NCI-H345 treated with DMSO at 0.1 percent for 48 hours (cell line): ENCODE measurements at regions not wholly inside any gene's neighbourhood (a gene's known extent, or its start where the extent isn't known, plus 50 kb on each side); places are given as distances from the start of the nearest gene placed in this dataset.

ENCODE experiments used
- DNase-seq: peaks from one replicate; lab custom pipeline; 2025; ENCODE audit not compliant: unreplicated experiment; lab: John Stamatoyannopoulos, UW

- no peak for DNase-seq
Observed at GRCh38 chr2:150983314-150983897, 278.3 kb downstream of the RBM43 start.

GRCh38 chr2:150981826-150982225 is 279.8 kb downstream of the RBM43 start:
- no peak for DNase-seq

- no peak for DNase-seq
Observed at GRCh38 chr2:150978053-150978452, 283.6 kb downstream of the RBM43 start.

GRCh38 chr2:150977296-150977695 is 284.4 kb downstream of the RBM43 start:
- no peak for DNase-seq

GRCh38 chr2:150976604-150977003 is 285.1 kb downstream of the RBM43 start:
- no peak for DNase-seq

- no peak for DNase-seq
Observed at GRCh38 chr2:150974864-150975263, 286.8 kb downstream of the RBM43 start.

- DNase-seq: no peak
Observed at GRCh38 chr2:150974234-150974633, 287.4 kb downstream of the RBM43 start.

- no peak for DNase-seq
Observed at GRCh38 chr2:150971910-150972309, 289.8 kb downstream of the RBM43 start.

GRCh38 chr2:150963336-150963735 is 298.3 kb downstream of the RBM43 start:
- DNase-seq: no peak

GRCh38 chr2:150955231-150955630 is 306.4 kb downstream of the RBM43 start:
- DNase-seq: no peak

GRCh38 chr2:150946831-150947230 is 314.8 kb downstream of the RBM43 start:
- DNase-seq: no peak

GRCh38 chr2:150944315-150944714 is 317.3 kb downstream of the RBM43 start:
- DNase-seq: no peak

GRCh38 chr2:150939087-150939486 is 322.6 kb downstream of the RBM43 start:
- no peak for DNase-seq

- no peak for DNase-seq
Observed at GRCh38 chr2:150938527-150938926, 323.1 kb downstream of the RBM43 start.

- DNase-seq: no peak
Observed at GRCh38 chr2:150937030-150937429, 324.6 kb downstream of the RBM43 start.

- no peak for DNase-seq
Observed at GRCh38 chr2:150931451-150931850, 330.2 kb downstream of the RBM43 start.

- no peak for DNase-seq
Observed at GRCh38 chr2:150925611-150926010, 336.1 kb downstream of the RBM43 start.

- DNase-seq: no peak
Observed at GRCh38 chr2:150924878-150925277, 336.8 kb downstream of the RBM43 start.

GRCh38 chr2:150919901-150920300 is 341.8 kb downstream of the RBM43 start:
- no peak for DNase-seq

GRCh38 chr2:150917961-150918713 is 343.5 kb downstream of the RBM43 start:
- DNase-seq: no peak

- DNase-seq: no peak
Observed at GRCh38 chr2:150916467-150917396, 344.9 kb downstream of the RBM43 start.
